ENCODE measurements at regions not wholly inside any gene's neighbourhood (a gene's known extent, or its start where the extent isn't known, plus 50 kb on each side); places are given as distances from the start of the nearest gene placed in this dataset.
"Not testable (repeated sequence)": the region's sequence is repeated elsewhere in the genome, so short reads cannot be mapped to it uniquely, and the experiment has no call there.

GRCh38 chr9:115880221-115880885, 273.2 kb upstream of the PAPPA start:
- DNase-seq (ENCODE audit: low read depth in 2 of 2), result no peak

GRCh38 chr9:115882911-115883310, 270.7 kb upstream of the PAPPA start:
- no peak for DNase-seq (ENCODE audit: low read depth in 2 of 2)

- DNase-seq (ENCODE audit: low read depth in 2 of 2), result no peak
Measured at GRCh38 chr9:115883467-115884329, 269.9 kb upstream of the PAPPA start.

GRCh38 chr9:115884846-115885245, 268.7 kb upstream of the PAPPA start:
- DNase-seq (ENCODE audit: low read depth in 2 of 2), result no peak

- DNase-seq (ENCODE audit: low read depth in 2 of 2), result no peak
Measured at GRCh38 chr9:115888131-115888530, 265.5 kb upstream of the PAPPA start.

- DNase-seq (ENCODE audit: low read depth in 2 of 2), result no peak
Measured at GRCh38 chr9:115891929-115892328, 261.7 kb upstream of the PAPPA start.

- not testable (repeated sequence) for DNase-seq (ENCODE audit: low read depth in 2 of 2)
Measured at GRCh38 chr9:115898478-115898877, 255.1 kb upstream of the PAPPA start.

- DNase-seq (ENCODE audit: low read depth in 2 of 2), result no peak
Measured at GRCh38 chr9:115900698-115901097, 252.9 kb upstream of the PAPPA start.

- no peak for DNase-seq (ENCODE audit: low read depth in 2 of 2)
Measured at GRCh38 chr9:115910959-115911358, 242.6 kb upstream of the PAPPA start.

- DNase-seq (ENCODE audit: low read depth in 2 of 2), result no peak
Measured at GRCh38 chr9:115912086-115912485, 241.5 kb upstream of the PAPPA start.

- DNase-seq (ENCODE audit: low read depth in 2 of 2), result no peak
Measured at GRCh38 chr9:115913696-115914095, 239.9 kb upstream of the PAPPA start.

- no peak for DNase-seq (ENCODE audit: low read depth in 2 of 2)
Measured at GRCh38 chr9:115914291-115914690, 239.3 kb upstream of the PAPPA start.

GRCh38 chr9:115921301-115921700, 232.3 kb upstream of the PAPPA start:
- DNase-seq (ENCODE audit: low read depth in 2 of 2), result no peak

- DNase-seq (ENCODE audit: low read depth in 2 of 2), result no peak
Measured at GRCh38 chr9:115922444-115922843, 231.1 kb upstream of the PAPPA start.

GRCh38 chr9:115923410-115923809, 230.2 kb upstream of the PAPPA start:
- DNase-seq (ENCODE audit: low read depth in 2 of 2), result no peak

- DNase-seq (ENCODE audit: low read depth in 2 of 2), result no peak
Measured at GRCh38 chr9:115923903-115924668, 229.5 kb upstream of the PAPPA start.

GRCh38 chr9:115924669-115924987, 229.0 kb upstream of the PAPPA start:
- no peak for DNase-seq (ENCODE audit: low read depth in 2 of 2)

- DNase-seq (ENCODE audit: low read depth in 2 of 2), result no peak
Measured at GRCh38 chr9:115925424-115925823, 228.2 kb upstream of the PAPPA start.

GRCh38 chr9:115930472-115930871, 223.1 kb upstream of the PAPPA start:
- DNase-seq (ENCODE audit: low read depth in 2 of 2), result no peak

GRCh38 chr9:115938479-115938878, 215.1 kb upstream of the PAPPA start:
- no peak for DNase-seq (ENCODE audit: low read depth in 2 of 2)

GRCh38 chr9:115939065-115939765, 214.4 kb upstream of the PAPPA start:
- DNase-seq (ENCODE audit: low read depth in 2 of 2), result no peak
